Activated naive CD4-positive, alpha-beta T cell (primary cell): ENCODE measurements at regions not wholly inside any gene's neighbourhood (a gene's known extent, or its start where the extent isn't known, plus 50 kb on each side); places are given as distances from the start of the nearest gene placed in this dataset.
"Not testable (repeated sequence)": the region's sequence is repeated elsewhere in the genome, so short reads cannot be mapped to it uniquely, and the experiment has no call there.

Source experiments
- DNase-seq, 4 experiments: peaks; one replicate each; lab custom pipeline; 2025; lab: John Stamatoyannopoulos, UW

GRCh38 chr9:135378751-135379150, 100.8 kb upstream of the PPP1R26 start:
- no peak for DNase-seq

DNA sequence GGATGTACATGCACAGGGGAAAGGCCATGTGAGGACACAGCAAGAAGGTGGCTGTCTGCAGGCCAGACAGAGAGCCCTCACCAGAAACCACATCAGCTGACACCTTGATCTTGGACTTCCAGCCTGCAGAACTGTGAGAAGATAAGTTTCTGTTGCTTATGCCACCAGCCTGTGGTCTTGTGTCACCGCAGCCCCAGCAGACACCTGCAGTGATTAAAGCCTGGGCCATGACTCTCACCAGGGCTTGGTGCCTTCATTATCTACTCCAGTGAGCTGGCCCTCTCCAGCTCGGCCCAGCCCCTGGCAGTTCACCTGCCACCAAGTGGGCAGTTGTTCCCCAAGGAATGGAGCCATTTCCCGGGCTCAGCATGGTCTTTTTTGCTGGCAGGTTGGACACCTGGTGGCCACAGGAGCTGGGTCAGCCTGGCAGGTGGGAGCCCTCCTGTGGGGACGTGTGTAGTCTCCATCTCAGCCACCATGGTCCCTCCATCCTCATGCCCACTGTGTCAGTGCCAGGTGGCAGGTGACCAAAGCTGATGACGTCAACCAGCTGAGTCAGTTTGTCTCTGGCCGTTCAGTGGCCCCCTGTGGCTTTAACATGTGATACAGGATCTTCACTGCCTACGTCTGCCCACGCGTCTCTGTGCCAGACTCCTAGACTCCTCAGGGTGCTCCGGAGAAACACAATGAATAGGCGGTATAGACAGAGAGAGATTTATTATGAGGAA, 99.9 kb upstream of the PPP1R26 start:
- DNase-seq, result no peak

- no peak for DNase-seq
Measured at GRCh38 chr9:135380311-135380960, 99.1 kb upstream of the PPP1R26 start.

- DNase-seq, result no peak
Measured at GRCh38 chr9:135381762-135382310, 97.7 kb upstream of the PPP1R26 start.

DNA sequence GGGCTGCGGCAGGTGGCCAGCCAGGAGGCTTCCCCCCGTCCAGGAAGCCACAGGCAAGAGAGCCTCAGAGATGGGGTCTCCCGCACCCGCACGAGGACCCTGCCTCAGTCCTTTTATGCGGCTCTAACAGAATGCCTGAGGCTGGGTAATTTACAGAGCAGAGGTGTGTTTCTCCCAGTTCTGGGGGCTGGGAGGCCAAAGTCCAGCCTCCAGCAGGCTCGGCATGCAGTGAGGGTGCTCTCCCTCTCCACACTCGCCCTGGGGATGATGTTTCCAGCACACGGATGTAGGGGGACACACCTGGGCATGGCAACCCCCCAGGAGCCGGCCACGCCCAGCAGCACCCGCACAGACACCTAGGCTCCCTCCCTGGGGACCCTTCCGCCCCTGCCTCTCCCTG, 95.4 kb upstream of the PPP1R26 start:
- no peak for DNase-seq

DNA sequence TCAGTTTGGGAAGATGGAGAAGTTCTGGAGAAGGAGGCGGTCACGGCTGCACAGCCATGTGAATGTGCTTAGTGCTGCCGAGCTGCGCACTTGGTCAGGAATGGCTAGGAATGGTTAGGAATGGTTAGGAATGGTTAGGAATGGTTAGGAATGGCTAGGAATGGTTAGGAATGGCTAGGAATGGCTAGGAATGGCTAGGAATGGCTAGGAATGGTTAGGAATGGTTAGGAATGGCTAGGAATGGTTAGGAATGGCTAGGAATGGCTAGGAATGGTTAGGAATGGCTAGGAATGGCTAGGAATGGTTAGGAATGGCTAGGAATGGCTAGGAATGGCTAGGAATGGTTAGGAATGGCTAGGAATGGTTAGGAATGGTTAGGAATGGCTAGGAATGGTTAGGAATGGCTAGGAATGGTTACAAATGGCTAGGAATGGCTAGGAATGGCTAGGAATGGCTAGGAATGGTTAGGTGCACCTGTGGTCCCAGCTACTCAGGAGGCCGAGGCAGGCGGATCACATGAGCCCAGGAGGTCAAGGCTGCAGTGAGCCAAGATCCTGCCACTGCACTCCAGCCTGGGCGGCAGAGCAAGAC, 94.7 kb upstream of the PPP1R26 start:
- DNase-seq, result not testable (repeated sequence)

DNA sequence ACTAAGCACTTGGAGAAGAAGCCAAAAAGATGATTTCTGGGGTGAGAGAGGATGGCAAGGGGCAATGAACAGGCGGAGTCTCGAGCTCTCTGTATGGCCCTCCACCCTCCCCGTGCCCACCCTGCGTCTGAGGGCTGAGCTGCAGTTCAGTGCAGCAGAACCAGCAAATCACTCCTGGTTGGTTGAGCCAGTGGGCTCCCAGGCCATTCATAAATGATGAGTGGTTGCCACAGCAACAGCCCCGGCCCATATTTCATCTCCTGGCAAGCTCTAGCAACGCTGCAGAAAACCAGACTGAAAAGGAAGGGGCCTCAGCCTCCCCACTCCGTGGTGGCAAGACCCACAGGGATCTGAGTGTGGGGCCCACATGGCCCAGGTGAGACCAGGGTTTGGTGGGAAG, 93.8 kb upstream of the PPP1R26 start:
- no peak for DNase-seq

- DNase-seq, result no peak
Measured at GRCh38 chr9:135387976-135388375, 91.6 kb upstream of the PPP1R26 start.

GRCh38 chr9:135388530-135388929, 91.1 kb upstream of the PPP1R26 start:
- no peak for DNase-seq

GRCh38 chr9:135391759-135392158, 87.8 kb upstream of the PPP1R26 start:
- no peak for DNase-seq

DNA sequence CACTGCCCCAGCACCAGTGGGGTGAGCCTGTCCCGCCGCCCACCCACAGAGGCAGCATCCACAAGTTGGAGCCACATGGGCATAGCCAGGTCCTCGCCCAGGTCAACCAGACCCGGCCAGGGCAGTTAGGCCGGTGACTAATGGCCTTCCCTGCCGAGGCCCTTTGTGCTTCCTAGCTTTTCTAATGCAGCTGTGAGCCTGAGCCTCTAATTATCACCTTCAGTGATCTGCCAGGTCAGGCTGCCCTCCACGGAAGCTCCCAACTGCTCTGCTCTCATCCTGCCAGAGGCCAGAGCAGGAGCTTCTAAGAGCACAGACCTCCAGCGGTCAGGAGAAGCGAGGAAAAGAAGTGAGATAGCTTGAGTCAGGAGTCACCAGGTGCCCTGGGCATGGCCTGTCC, 87.1 kb upstream of the PPP1R26 start:
- no peak for DNase-seq

DNA sequence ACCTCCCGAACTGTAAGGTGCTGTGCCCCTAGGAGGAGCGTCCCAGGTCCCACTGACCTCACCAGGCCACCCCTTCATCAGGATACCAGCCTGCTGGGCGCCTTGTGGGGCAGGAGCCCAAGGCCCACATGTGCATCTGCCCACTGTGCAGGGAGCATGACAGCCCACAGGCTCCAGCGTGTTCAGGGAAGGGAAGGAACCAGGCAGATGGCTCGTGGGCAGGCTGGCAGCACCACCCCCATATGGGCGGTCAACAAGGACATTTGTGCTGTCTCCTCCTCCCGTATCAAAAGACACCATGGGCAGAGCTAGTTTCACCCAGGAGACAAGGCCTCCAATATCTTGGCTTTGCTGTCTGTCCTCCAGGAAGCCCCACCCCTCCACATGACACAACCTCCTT, 85.5 kb upstream of the PPP1R26 start:
- no peak for DNase-seq

GRCh38 chr9:135394699-135395645, 84.6 kb upstream of the PPP1R26 start:
- DNase-seq, result no peak

GRCh38 chr9:135397142-135397541, 82.4 kb upstream of the PPP1R26 start:
- no peak for DNase-seq

DNA sequence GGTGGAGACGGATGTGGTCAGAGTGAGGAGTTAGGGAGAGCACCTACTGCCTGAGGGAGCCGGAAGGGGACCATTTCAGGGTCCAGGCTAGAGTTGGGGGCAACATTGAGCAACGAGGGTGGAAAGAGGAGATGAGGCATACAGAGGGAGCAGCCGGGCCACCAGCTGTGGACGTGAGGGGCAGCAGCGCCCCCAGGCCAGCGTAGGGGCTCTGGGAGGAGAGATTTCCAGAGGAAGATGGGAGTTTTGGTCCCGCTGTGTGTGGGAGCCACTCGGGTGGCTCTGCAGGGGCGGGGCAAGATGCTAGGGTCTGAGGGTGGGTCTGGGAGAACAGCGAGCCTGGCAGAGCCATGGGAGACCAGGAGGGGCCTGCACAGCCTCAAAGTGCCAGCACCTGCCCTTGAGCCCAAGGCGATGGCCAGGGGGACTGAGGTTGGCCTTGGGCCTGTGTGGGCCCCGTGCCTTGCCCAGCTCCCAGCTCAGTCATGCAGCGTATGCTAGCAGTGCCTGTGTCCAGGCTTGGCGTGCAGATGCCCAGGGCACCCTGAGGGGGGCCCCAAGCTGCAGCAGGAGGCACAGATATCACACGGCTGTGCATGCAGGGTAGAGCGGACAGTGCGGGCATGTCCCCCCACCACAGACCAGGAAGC, 80.5 kb upstream of the PPP1R26 start:
- DNase-seq, result no peak

GRCh38 chr9:135400496-135400895, 79.1 kb upstream of the PPP1R26 start:
- DNase-seq, result no peak

DNA sequence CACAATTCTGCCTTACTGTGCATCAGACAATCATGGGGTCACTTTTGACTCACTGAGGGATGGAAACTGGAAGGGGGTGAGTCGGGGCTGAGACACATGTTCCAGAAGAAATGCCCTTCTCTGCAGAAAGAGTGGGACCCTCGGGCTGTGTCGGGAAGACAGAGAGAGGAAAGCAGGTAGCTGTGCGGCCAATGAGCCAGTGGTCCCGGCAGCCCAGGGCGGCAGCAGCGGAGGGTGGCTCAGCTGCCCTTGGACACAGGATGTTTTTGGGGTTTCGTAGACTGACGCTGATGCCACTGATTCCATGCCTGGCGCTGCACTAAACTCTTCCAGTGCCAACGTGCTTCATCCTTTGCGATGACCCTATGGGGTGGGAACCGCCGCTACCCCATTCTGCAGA, 78.4 kb upstream of the PPP1R26 start:
- DNase-seq, result no peak

DNA sequence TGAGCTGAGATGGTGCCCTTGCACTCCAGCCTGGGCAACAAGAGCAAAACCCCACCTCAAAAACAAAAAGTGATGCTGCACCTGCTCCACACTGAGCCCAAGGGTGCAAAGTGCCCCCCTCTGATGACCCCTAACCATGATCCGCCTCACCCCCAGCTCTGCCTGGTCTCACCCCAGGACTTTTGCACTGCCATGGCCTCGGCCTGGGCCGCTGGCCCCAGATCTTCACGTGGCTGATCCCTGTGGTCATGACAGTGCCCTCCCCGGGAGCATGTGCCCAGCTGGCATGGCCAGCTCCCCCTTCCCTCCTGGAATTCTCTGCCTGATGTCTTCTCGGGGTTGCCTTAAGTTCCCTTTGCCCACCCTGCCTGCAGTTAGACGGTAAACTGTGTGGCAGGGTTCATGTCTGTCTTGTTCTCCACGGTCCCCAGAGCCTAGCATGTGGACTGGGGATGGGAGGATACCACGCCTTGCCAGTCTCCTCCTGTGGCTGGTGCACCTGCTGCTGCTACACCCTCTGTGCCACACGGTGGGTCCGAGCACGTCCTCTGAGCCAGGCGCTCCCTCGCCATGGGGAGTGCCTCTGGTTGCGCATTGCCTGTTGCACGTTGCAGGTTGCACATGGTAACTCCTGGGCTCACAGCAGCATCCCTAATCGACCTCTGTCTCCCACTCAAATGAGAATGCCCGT, 77.4 kb upstream of the PPP1R26 start:
- no peak for DNase-seq

GRCh38 chr9:135402739-135403695, 76.6 kb upstream of the PPP1R26 start:
- DNase-seq, result no peak
